GM18517 (cell line): ENCODE measurements at regions not wholly inside any gene's neighbourhood (a gene's known extent, or its start where the extent isn't known, plus 50 kb on each side); places are given as distances from the start of the nearest gene placed in this dataset.

ENCODE experiments used
- ATAC-seq: cut with Tn5 transposase; IDR thresholded peaks from one replicate; pipeline ENCODE4 v1.9.1; 2021; ENCODE audit warnings: mild to moderate bottlenecking, moderate library complexity; ENCODE audit not compliant: unreplicated experiment

DNA sequence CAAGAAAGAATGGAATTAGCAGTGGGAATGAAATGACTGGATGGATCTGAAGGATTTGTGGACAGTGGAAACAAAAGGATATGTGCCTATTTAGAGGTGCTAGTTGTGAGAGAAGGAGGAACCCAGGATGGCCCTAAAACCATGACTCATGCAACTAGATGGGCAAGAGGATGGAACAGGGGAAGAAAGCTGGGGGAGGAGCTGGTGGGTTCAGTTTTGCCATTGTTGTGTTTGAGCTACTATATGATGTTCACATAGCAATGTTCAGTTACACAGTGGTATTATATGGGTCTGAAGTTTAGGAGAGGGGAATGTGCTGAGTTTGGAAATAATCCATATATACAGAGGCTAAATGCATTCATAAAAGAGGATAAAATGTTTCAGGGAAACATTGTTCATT lies 125.7 kb upstream of the SSTR4 start:
- no peak for ATAC-seq

GRCh38 chr20:22910287-22910852 lies 124.7 kb upstream of the SSTR4 start:
- ATAC-seq, result no peak

DNA sequence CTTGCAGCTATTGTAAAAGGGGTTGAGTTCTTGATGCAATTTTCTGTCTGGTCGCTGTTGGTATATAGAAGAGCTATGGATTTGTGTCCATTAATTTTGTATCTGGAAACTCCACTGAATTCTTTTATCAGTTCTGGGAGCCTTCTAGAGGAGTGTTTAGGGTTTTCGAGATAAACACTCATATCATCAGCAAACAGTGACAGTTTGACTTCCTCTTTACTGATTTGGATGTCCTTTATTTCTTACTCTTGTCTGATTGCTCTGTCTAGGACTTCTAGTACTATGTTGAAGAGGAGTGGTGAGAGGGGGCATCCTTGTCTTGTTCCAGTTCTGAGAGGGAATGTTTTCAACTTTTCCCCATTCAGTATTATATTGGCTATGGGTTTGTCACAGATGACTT lies 120.8 kb upstream of the SSTR4 start:
- ATAC-seq, result no peak

DNA sequence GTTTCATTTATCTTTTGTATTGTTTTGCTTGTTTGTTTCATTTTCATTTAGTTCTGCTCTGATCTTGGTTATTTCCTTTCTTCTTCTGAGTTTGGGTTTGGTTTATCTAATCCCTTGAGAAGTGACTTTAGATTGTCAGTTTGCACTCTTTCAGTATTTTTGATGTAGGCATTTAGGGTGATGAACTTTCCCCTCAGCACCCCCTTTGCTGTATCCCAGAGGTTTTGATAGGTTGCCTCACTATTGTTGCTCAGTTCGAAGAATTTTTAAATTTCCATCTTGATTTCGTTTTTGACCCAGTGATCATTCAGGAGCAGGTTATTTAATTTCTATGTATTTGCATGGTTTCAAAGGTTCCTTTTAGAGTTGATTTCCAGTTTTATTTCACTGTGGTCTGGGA lies 119.6 kb upstream of the SSTR4 start:
- ATAC-seq, result no peak

GRCh38 chr20:22916021-22916842 lies 118.9 kb upstream of the SSTR4 start:
- ATAC-seq, result no peak

DNA sequence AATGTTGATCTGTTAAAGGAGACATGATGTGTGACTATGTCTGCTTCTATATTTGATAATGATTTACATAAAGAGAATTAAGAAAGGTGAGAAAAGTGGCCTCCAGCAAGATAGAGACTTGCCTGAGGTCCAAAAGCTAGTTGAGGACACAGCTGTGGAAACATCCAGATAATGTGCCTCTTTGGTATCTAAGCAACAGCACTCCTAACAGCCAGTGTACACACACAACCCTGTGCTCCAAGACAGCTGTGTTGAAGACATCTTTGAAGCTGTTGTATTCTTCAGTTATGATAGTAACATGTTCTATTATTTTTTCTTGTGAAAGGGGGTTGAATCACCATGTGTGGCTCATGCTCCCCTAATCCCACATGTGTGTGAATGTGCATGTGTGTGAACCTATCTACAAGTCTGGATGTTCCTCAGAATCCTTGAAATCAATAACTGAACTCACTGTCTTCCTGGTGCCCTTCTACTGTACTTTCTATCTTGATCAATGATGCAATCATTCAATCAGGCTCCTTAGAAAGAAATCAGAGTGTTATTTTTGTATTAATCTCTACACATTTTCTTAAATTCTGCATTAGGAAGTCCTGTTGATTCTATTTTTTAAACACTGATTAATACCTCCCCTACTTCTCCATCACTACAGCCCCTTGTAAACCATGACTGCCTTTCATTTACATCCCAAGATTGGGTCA lies 116.7 kb upstream of the SSTR4 start:
- no peak for ATAC-seq

DNA sequence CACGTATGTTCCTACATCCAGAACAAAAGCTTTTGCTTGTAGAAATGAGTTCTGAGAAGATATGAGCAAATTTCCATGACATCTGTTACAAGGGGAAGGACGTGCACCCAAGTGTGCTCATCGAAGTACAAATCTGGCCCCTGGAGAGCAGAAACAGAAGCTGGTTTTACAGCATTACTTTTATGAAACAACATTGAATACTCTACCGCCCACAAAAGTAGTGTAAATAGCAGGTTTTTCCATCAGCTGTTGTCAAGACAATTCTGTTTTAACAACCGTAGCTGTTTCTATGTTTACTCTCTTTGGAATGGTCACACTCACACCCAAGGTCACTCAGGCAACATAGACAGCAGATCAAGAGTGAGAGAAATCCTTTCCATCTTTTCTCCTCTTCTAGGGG lies 114.2 kb upstream of the SSTR4 start:
- ATAC-seq, result no peak

- ATAC-seq, result no peak
Measured at GRCh38 chr20:22921595-22922421, 113.3 kb upstream of the SSTR4 start.

DNA sequence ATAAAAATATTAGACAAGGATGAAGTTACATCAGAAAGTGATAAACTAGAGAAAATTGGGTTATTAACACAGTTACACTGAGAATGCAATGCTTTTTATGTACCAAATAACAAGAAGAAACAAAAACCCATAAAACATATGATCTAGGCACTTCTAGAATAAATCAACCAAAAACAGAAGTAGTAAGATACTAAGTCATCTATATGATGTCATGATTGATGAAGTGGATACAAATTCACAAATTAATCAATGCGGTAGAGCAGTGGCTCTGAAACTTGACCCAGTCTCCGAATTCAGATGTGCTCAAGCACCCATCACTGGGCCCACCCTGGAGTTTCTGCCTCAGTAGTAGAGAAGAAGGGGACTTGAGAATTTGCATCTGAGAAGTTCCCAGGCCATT lies 112.1 kb upstream of the SSTR4 start:
- ATAC-seq, result no peak

- no peak for ATAC-seq
Measured at GRCh38 chr20:22924046-22924737, 110.9 kb upstream of the SSTR4 start.

- no peak for ATAC-seq
Measured at GRCh38 chr20:22924949-22925612, 110.0 kb upstream of the SSTR4 start.

DNA sequence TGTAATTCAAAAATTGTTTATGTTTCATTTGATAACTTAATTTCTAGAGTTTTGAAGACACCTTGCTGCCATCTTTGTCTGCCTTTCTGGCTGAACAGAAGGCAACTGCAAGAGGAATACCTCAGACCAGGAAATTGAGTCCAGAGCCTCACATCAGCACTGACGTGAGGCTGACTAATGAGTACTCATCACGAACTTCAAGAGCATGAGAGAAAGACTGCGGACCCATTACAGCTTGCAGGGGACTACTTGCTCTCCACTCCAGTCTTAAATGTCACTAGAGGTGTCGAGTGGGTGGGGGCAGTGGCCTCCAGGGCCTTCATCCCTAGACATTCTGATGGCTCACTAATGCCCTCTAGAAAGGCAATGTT lies 109.5 kb upstream of the SSTR4 start:
- ATAC-seq, result no peak

- no peak for ATAC-seq
Measured at GRCh38 chr20:22927537-22927936, 107.6 kb upstream of the SSTR4 start.

GRCh38 chr20:22928679-22929078 lies 106.4 kb upstream of the SSTR4 start:
- no peak for ATAC-seq

DNA sequence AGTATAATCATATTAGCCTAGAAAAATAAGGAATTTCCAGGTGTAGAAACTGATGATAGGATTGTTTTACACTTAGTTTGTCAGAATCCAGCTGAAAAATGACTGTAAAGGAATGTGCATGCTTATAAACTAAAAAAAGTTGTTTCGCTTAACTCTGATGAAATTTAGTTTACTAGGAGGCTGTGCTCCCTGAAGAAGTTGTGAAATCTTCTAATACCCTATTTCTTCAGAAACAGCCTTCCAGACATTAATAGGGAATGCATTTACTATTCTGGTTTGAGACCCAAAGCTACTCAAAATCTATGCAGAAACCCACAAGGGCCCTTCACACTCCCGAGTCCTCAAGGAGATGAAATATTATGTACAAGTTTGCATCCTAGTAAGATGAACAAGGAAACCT lies 105.5 kb upstream of the SSTR4 start:
- no peak for ATAC-seq

- ATAC-seq, result no peak
Measured at GRCh38 chr20:22931653-22932608, 103.2 kb upstream of the SSTR4 start.

DNA sequence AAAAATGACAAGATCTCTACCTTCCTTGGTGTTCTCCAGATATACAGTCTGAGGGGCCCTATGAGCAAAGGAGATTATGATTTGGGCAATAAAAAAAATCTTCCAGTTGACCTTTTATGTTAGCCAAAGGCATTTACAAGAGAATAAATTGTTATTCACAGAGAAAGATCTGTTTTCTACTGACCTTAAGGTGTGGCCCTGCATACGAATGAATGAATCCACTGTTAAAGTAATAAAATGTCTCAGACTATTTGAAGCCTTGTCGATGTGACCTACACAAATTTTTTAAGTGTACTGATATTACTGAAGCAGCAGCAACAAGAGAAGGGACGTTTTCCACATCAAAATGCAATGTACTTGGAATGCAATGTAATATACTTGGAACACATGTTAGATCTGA lies 95.9 kb upstream of the SSTR4 start:
- no peak for ATAC-seq

DNA sequence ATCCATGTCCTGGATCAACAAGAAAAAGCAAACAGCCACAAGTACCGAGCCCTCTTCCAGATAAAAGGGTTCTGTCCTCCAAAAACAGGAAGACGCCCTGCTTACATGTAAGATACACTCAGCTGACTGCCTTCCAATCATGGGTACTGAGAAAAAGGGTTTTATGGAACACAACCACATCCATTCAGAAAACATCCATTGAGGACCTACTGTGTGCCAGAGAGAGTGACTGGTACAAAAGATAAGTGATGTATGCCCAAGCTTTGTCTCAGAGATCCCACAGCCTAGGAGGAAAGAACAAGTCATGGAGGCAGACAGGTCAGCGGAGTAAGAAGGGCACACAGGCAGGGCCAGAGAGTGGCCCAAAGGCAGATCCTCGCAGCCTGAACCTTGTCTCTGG lies 94.8 kb upstream of the SSTR4 start:
- ATAC-seq, result no peak

DNA sequence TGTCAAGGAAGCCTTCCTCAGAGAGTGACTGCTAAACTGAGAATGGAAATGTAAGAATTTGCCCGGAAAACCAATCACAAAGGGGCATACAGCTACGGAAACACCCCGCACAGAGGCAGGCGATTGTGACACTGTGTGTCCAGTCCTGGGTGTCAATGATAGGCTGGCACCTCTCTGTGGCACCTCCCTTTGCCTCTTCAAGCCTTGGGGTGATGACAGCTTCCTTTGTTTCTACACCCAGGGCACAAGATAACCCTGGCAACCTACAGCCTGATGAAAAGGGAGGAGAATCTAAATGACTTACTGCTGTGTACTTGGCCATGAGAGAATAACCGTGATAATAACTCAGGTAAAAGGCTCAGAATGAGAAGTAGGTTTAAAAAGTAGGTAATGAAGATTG lies 93.6 kb upstream of the SSTR4 start:
- no peak for ATAC-seq
